CD14-positive monocyte (primary cell): ENCODE measurements at regions not wholly inside any gene's neighbourhood (a gene's known extent, or its start where the extent isn't known, plus 50 kb on each side); places are given as distances from the start of the nearest gene placed in this dataset.

ENCODE experiments used
- DNase-seq, 3 donors: peaks; one replicate each; pipeline ENCODE4 v3.0.0-alpha.2; 2011 to 2022
- H2AFZ ChIP-seq: 2 replicates; pipeline ENCODE4 v1.6.0; 2012; ENCODE audit warnings: mild to moderate bottlenecking, low read depth, low read length, inconsistent platforms; ENCODE audit not compliant: insufficient read depth, poor library complexity, severe bottlenecking
- H3K27ac ChIP-seq, 2 donors: 1 replicate in 1 of 2; 2 replicates in 1 of 2; pipeline ENCODE4 v1.5.1; 2012 to 2013; ENCODE audit warnings: low read length in 2 of 2, control low read depth in 1 of 2, inconsistent platforms in 1 of 2, low read depth in 1 of 2, mild to moderate bottlenecking in 1 of 2
- H3K27me3 ChIP-seq, 2 donors: one replicate each; pipeline versions ENCODE4 v1.6.0 to v1.6.1; 2011 to 2013; ENCODE audit warnings: low read length in 2 of 2; ENCODE audit not compliant: control insufficient read depth in 2 of 2, insufficient read depth in 2 of 2
- H3K36me3 ChIP-seq, 2 donors: replicated peaks in 1 of 2; 1 replicate in 1 of 2; 2 replicates in 1 of 2; pipeline versions ENCODE4 v1.5.1 to v1.6.1; 2012 to 2013; ENCODE audit warnings: low read length in 2 of 2, control low read depth in 1 of 2, inconsistent platforms in 1 of 2, mild to moderate bottlenecking in 1 of 2; ENCODE audit not compliant: insufficient read depth in 2 of 2, control insufficient read depth in 1 of 2
- H3K4me1 ChIP-seq, 2 donors: 1 replicate in 1 of 2; 2 replicates in 1 of 2; pipeline versions ENCODE4 v1.5.1 to v1.6.1; 2012 to 2013; ENCODE audit warnings: low read length in 2 of 2, control low read depth in 1 of 2, inconsistent platforms in 1 of 2, mild to moderate bottlenecking in 1 of 2, moderate library complexity in 1 of 2; ENCODE audit not compliant: insufficient read depth in 2 of 2, control insufficient read depth in 1 of 2
- H3K4me2 ChIP-seq: replicated peaks from 2 replicates; pipeline ENCODE3; 2012; ENCODE audit warnings: low read length, moderate library complexity, mild to moderate bottlenecking; ENCODE audit not compliant: poor library complexity, severe bottlenecking; ENCODE audit errors: extremely low read depth
- H3K4me3 ChIP-seq, 3 experiments: fragments of 200-600 bp in 1 of 3; sonication (generic) in 1 of 3; replicated peaks in 1 of 3; 1 replicate in 2 of 3; 2 replicates in 1 of 3; pipeline ENCODE4 v1.5.1; 2011 to 2013; ENCODE audit warnings: low read length in 3 of 3, mild to moderate bottlenecking in 3 of 3, control low read depth in 2 of 3, low read depth in 2 of 3, inconsistent platforms in 1 of 3, moderate library complexity in 1 of 3
- H3K79me2 ChIP-seq: 2 replicates; pipeline ENCODE4 v1.6.0; 2012; ENCODE audit warnings: mild to moderate bottlenecking, control low read depth, inconsistent platforms, low read length, moderate library complexity; ENCODE audit not compliant: insufficient read depth
- H3K9ac ChIP-seq: 2 replicates; pipeline ENCODE4 v1.6.0; 2017; ENCODE audit warnings: low read length, mild to moderate bottlenecking; ENCODE audit not compliant: insufficient read depth, poor library complexity, severe bottlenecking
- H3K9me3 ChIP-seq, 2 donors: replicated peaks in 1 of 2; 1 replicate in 1 of 2; 2 replicates in 1 of 2; pipeline versions ENCODE4 v1.5.1 to v1.6.1; 2012 to 2013; ENCODE audit warnings: low read length in 2 of 2, control low read depth in 1 of 2; ENCODE audit not compliant: control insufficient read depth in 1 of 2, insufficient read depth in 1 of 2
- H4K20me1 ChIP-seq: 2 replicates; pipeline ENCODE4 v1.6.0; 2012; ENCODE audit warnings: mild to moderate bottlenecking, low read length, control low read depth, moderate library complexity; ENCODE audit not compliant: insufficient read depth
- H3K27ac Mint-ChIP-seq, 7 donors: one replicate each; pipeline ENCODE4 v1.8.0; 2020; ENCODE audit warnings: mild to moderate bottlenecking in 7 of 7, mixed read lengths in 7 of 7, moderate library complexity in 6 of 7, inconsistent platforms in 2 of 7
- H3K27me3 Mint-ChIP-seq, 3 donors: one replicate each; pipeline ENCODE4 v1.8.0; 2021 to 2022; ENCODE audit warnings: low read depth in 3 of 3, mild to moderate bottlenecking in 3 of 3, mixed read lengths in 3 of 3, moderate library complexity in 3 of 3, inconsistent platforms in 1 of 3
- H3K36me3 Mint-ChIP-seq, 2 donors: one replicate each; pipeline ENCODE4 v1.8.0; 2020; ENCODE audit warnings: mixed read lengths in 2 of 2, inconsistent platforms in 1 of 2, mild to moderate bottlenecking in 1 of 2
- H3K4me1 Mint-ChIP-seq: one replicate; pipeline ENCODE4 v1.8.0; 2020; ENCODE audit warnings: mild to moderate bottlenecking, mixed read lengths
- H3K4me3 Mint-ChIP-seq, 2 donors: one replicate each; pipeline ENCODE4 v1.8.0; 2020; ENCODE audit warnings: mild to moderate bottlenecking in 2 of 2, mixed read lengths in 2 of 2, moderate library complexity in 1 of 2
- H3K9me3 Mint-ChIP-seq, 7 donors: one replicate each; pipeline ENCODE4 v1.8.0; 2020 to 2022; ENCODE audit warnings: mixed read lengths in 7 of 7, mild to moderate bottlenecking in 6 of 7, moderate library complexity in 6 of 7, inconsistent platforms in 2 of 7
- CTCF ChIP-seq: fragments of 200-600 bp; IDR thresholded peaks from one replicate; pipeline ENCODE4 v1.8.0; 2022; ENCODE audit warnings: antibody characterized with exemption, mild to moderate bottlenecking
- WGBS: methylation state at CpG from one replicate; pipeline ENCODE4 v1.1.5; 2013; ENCODE audit warnings: missing lambda C conversion rate; ENCODE audit not compliant: insufficient coverage; 5-methylcytosine and 5-hydroxymethylcytosine counted together
- intact Hi-C, 2 donors: fragments of 100-400 bp; cut with micrococcal nuclease; formaldehyde crosslinking; loops; one replicate each; pipeline versions ENCODE4 v1.15.0 to v1.15.1; 2023

DNA sequence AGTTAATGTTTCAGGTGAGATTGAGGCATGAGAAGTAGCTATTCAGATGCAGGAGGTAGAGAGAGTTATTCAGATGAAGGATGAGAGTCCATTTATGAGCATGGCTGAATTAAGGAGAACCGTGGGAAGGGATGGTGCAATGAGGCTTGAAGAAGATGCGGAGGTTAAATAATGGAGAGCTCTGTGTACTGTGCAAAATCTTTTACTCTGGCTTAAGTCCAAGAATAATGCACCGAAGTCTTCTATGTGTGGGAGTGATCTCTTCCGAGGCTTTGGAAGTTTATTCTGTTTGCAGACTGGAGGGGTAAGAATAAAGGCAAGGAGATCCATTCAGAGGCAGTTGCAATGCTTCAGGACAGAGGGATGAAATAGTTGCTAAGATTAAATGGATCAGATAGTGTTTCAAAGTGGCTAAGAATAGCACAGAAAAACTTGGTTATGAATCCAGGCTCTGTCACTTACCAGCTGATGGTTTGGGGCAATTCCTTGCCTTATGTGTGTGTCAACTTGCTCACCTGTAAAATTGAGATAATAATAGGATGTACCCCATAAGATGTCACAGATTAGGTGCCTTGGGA lies 467.1 kb downstream of the HDGFL1 start:
- Histone ChIP-seq H3K9ac (no peak overlapping the region), H2AFZ (no peak overlapping the region), H3K79me2 (no peaks in the 10 kb centered on the region), H3K9me3 (peaks cover 8 to 10% of the 10 kb centered on the region in 2 donors), H3K27ac (no peak overlapping the region), H3K4me3 (no peak overlapping the region), H3K4me1 (no peaks in the 10 kb centered on the region), H4K20me1 (no peaks in the 10 kb centered on the region), H3K27me3 (no peaks in the 10 kb centered on the region), H3K36me3 (no peaks in the 10 kb centered on the region), H3K4me2 (no peak overlapping the region)
- intact Hi-C loops: no loop called here
- Mint-ChIP-seq H3K27ac (no peak overlapping the region), H3K9me3 (peaks cover 0 to 4% (median 3%) of the 10 kb centered on the region in 7 donors), H3K27me3 (no peaks in the 10 kb centered on the region), H3K4me1 (no peaks in the 10 kb centered on the region), H3K4me3 (no peak overlapping the region), H3K36me3 (no peaks in the 10 kb centered on the region)
- DNase-seq: no peak
- WGBS: 75% methylated on average over 4 of the region's 4 CpGs
- TF ChIP-seq CTCF: no peak

- H3K36me3 ChIP-seq: no peaks in the 10 kb centered on the region
- H3K9me3 ChIP-seq: peaks cover 6 to 8% of the 10 kb centered on the region in 2 donors
- no peaks in the 10 kb centered on the region for H3K27me3 ChIP-seq
- no peaks in the 10 kb centered on the region for H4K20me1 ChIP-seq
- no peak for TF ChIP-seq CTCF
- H3K79me2 ChIP-seq: no peaks in the 10 kb centered on the region
- no peak overlapping the region for H3K4me3 ChIP-seq
- no peaks in the 10 kb centered on the region for H3K36me3 Mint-ChIP-seq
- no peak overlapping the region for H2AFZ ChIP-seq
- H3K4me1 Mint-ChIP-seq: no peaks in the 10 kb centered on the region
- H3K4me3 Mint-ChIP-seq: no peak overlapping the region
- peaks cover 0 to 4% (median 2%) of the 10 kb centered on the region in 7 donors for H3K9me3 Mint-ChIP-seq
- H3K27me3 Mint-ChIP-seq: no peaks in the 10 kb centered on the region
- H3K4me1 ChIP-seq: no peaks in the 10 kb centered on the region
- no peak overlapping the region for H3K4me2 ChIP-seq
- H3K9ac ChIP-seq: no peak overlapping the region
- H3K27ac Mint-ChIP-seq: no peak overlapping the region
- no peak for DNase-seq
- H3K27ac ChIP-seq: no peak overlapping the region
- intact Hi-C loops: no loop called here
- 100% methylated on average over 1 of the region's 1 CpG for WGBS
Observed at GRCh38 chr6:23040899-23041298, 471.5 kb downstream of the HDGFL1 start.
